IPS-11a (cell line): ENCODE measurements at regions not wholly inside any gene's neighbourhood (a gene's known extent, or its start where the extent isn't known, plus 50 kb on each side); places are given as distances from the start of the nearest gene placed in this dataset.

Experiments
- H3K4me3 ChIP-seq: one replicate; pipeline ENCODE4 v1.5.1; 2013; ENCODE audit warnings: low read depth, low read length, control low read depth

- no peak overlapping the region for H3K4me3 ChIP-seq
Measured at GRCh38 chr4:57633212-57633859, 523.2 kb upstream of the IGFBP7 start.

DNA sequence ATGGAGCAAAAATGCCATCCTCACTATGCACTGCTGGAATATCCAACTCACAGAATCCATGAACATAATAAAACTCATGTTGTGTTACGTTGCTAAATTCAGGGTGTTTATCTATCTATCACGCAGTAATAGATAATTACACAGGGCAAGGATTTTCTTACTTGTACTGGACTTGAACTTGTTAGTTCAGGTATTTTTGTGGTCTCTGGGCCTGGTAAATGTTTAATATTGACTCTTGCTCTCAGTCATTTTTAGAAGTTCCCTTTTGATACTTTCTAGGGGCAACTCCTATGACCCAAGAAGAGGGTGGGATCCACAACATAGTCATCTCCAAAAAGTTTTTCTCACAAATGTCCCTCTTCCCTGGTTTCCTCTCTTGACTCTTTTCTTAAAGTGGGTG, 522.4 kb upstream of the IGFBP7 start:
- H3K4me3 ChIP-seq, result no peak overlapping the region

DNA sequence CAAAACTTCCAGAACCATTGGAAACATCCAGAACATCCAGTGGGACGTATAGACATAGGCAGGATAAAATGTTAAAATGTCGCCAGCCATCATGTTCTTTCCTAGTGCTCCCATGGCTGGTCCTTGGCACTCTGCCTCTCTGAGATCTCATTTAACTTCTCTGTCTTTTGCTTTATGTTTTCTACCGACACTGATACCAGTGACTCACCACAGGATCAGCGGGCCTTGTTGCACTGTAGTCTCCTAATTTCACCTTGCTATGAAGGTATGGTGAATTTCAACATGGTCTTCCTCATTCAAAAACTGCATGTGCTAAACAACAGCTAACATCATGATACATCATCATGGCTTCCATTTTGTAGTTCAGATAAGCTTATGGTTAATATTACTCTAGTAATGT, 521.0 kb upstream of the IGFBP7 start:
- H3K4me3 ChIP-seq, result no peak overlapping the region

DNA sequence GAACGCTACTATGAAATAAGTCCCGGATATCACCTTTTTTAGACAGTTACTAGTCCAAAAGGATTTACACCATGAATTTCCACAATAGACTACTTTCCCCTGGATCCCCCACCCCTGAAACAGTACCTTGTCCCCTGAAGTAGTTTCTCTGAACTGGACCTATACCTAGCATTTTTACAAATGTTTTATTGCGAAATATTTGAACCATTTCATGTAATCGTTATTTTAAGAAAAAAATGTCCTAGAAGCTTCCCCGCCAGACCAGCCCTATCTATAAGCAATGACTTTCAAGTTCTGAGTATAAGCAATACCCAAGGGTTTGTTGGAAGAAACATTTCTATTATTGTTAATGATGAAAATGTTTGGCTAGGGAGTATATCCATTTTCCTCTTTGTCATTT, 517.8 kb upstream of the IGFBP7 start:
- no peak overlapping the region for H3K4me3 ChIP-seq

- H3K4me3 ChIP-seq, result no peak overlapping the region
Measured at GRCh38 chr4:57614257-57614932, 504.2 kb upstream of the IGFBP7 start.

- no peak overlapping the region for H3K4me3 ChIP-seq
Measured at GRCh38 chr4:57612279-57612678, 502.1 kb upstream of the IGFBP7 start.

- no peak overlapping the region for H3K4me3 ChIP-seq
Measured at GRCh38 chr4:57607566-57608180, 497.5 kb upstream of the IGFBP7 start.

DNA sequence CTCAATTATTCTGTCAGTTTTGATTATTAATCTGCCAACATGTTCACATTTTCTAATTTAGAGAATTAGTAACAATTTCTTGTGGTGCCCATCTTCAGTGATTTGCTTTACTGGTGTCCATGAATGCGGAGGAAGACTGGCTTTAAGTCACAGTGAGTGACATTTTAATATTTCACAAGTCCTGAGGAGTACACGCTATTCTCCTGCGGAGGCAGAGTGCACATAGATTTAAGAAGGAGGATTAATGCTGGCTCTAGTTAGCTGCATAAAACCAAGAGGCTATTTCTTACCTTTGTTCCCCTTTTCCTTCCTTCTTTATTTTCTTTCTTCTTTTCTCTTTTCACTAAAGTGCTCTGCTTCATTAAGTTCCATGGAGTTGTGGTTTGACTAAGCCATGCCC, 495.2 kb upstream of the IGFBP7 start:
- H3K4me3 ChIP-seq, result no peak overlapping the region

- no peak overlapping the region for H3K4me3 ChIP-seq
Measured at GRCh38 chr4:57602141-57602540, 492.0 kb upstream of the IGFBP7 start.

DNA sequence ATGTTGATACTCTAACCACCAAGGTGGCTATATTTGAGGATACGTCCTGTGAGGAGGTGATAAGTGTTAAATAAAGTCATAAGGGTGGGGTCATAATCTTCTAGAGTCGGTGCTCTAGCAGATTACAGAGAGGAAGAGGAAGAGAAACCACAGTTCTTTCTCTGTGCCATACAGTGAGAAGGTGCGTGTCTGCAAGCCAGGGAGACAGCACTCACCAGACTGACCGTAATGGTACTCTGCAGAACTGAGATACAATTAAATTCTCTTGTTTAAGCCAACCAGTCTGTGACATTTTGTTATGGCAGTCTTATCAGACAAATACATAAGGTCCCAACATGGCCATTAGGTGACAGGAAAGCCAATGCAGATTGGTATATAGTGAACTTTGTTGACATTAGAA, 480.9 kb upstream of the IGFBP7 start:
- H3K4me3 ChIP-seq, result no peak overlapping the region

DNA sequence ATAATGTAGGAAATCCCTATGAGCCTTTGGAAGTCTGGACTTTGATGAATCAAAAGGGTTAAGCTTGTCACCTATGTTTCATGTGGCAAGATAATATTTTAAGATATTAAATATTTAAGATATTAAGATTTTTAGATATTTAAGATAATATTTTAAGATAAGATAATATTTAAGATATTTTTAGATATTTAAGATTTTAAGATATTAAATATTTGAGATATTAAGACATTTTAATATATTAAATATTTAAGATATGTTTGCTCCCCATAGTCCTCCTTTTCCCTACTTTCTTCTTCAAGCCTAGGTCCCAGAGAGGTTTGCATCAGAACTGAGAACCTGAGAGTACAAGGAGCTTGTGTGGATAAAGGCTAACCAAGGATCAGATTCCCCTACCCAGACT, 478.4 kb upstream of the IGFBP7 start:
- H3K4me3 ChIP-seq, result no peak overlapping the region

DNA sequence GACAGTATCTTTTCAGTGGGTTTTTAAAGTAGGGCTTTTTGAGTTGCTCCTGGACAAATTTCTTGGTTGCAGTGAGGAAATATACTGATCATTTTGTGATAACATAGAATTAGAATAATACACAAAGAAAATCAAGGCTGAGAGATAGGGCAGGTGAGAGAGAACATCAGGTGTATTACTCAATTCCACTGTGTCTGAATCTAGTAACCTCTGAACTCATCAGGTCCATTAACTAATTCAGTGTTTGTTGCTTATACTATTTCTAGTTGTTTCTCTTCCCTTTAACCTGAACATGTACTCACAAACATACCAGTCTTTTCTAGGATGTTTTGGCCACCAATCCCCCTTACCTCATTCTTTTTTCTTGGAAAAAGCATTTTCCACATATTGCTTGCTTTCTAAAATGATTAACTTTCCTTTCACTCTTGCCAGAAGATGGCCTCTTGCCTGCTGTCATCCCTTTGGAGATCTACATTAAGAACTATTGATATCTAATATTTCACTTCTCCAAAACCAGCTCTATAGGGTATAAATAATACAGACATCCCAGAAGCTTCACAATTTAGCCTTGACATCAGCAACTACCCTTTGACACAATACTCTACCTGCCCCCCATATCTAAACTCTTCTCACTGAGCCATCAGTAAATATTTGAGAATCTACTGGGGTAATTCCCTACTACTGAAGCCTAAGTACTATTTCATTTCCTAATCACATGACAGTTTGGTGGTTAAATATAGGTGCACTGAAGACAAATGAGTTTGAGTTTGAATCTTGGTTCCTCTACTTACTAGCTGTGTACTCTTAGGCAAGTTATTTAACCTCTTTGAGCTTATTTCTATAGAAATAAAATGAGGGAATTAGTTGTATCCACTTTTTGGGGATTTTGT, 470.8 kb upstream of the IGFBP7 start:
- no peak overlapping the region for H3K4me3 ChIP-seq

DNA sequence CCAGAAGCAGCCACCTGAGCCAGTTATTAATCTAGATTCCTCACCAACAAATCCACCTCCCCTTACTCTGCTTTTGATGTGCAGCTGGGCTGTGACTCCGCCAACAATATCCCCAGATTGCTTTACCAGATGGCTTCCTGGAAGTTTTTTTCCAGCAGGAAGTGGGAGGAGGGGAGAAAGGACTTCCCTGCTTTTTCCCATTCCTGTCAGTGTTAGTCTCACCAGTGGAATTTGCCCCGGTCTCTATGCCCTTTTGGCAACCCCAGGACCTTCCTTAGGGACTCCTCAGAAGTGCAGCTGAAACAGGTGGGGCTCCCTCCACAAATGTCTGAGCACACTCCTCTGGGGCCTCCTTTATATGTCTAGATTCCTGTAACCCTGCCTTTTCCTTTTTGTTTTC, 465.2 kb upstream of the IGFBP7 start:
- H3K4me3 ChIP-seq, result no peak overlapping the region

GRCh38 chr4:57554556-57555092, 444.4 kb upstream of the IGFBP7 start:
- no peak overlapping the region for H3K4me3 ChIP-seq

DNA sequence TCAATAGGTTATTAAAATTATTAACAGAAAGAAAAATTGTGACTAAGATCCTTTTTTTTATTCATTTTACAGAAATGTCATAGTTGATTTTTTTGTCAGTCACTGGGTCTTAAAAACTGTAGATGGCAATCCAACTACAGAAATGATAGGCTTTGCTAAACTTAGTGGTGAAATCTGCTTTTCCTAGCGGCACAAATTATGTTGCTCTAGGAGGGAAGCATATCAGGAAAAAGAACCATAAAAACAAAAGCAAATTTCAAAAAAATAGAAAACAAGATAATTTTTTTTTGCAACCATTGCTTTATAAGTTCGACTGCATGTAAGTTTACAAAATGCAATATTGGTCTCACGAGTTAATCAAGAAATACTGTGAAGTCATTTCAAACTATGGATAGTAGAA, 443.5 kb upstream of the IGFBP7 start:
- no peak overlapping the region for H3K4me3 ChIP-seq

- no peak overlapping the region for H3K4me3 ChIP-seq
Measured at GRCh38 chr4:57550198-57550597, 440.0 kb upstream of the IGFBP7 start.

GRCh38 chr4:57548856-57549255, 438.7 kb upstream of the IGFBP7 start:
- no peak overlapping the region for H3K4me3 ChIP-seq

DNA sequence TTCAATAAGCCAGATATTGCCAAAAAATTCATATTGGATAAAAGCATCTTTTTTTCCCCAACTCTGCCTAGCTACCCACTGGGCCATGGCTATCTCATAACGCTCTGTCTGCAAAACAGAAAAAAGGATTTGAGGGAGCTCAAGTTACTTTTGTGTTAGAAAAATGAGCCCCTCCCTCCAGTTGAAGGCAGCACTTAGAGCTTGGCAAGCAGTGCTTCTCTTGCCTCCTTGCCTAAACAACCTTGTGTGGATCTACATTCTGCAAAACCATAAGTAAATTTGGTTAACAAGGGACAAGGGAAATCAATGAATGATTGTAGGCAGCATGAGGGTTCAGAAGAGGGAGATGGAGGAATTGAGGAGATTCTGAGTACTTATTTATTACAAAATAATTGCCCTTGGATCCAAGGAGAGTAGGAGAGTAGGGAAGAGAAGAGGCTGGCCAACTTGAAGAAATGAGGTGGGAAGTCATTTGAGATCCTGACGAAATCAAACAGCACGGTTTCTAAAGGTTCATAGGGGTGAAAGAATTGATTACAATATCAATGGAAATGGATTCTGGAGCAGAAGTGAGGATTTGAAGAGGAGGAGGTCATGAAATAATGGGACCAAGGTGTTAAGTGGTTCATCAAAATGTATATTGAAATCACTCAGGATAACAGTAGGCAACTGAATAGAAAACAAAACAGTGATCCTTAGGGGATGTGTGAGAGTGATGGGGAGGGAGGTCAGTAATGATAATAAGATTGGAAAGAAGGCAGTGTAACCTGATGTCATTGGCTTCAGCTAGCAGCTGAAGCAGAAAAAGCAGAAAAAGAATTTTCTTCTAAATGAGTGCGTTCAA, 434.8 kb upstream of the IGFBP7 start:
- H3K4me3 ChIP-seq, result no peak overlapping the region

DNA sequence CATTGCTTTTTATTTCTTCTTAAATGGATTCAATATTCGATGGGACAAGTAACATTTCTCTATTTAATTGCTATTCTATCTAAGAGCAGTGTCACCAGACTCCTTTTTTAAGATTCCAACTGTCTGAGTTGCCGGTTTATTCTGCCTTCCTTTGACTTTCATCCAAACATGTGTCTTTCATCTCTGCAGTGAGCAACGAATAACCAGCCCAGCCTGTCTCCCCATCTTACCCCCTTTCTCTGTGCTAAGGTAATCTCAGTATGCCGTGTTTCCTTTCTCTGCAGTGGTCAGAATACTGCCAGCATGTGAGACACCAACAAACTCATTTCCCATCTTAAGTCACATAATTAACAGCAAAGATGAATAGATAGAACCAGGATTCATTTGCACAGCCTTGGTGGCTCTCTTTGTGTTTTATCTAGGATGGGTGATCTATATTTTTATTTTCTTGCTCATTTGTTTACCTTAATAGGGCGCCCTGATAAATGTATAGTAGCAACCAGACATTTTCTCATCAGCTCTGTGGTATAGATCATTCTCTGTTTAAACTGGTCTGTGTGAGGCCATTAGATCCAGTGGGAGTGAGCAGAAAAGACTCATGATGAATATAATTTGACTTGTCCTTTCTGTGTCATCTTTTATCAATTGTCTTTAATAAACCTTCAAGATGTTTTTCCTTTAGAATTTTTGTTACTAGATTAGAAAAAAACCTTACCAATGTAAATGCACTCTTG, 394.8 kb upstream of the IGFBP7 start:
- no peak overlapping the region for H3K4me3 ChIP-seq

- H3K4me3 ChIP-seq, result no peak overlapping the region
Measured at GRCh38 chr4:57504139-57504538, 394.0 kb upstream of the IGFBP7 start.
